Mucosa of descending colon (tissue), 3 donors: ENCODE measurements at regions not wholly inside any gene's neighbourhood (a gene's known extent, or its start where the extent isn't known, plus 50 kb on each side); places are given as distances from the start of the nearest gene placed in this dataset.
A peak's percentile ranks its signal among the peaks of the same experiment; 100 is the strongest.

Experiments
- ATAC-seq: fragments of 200-7000 bp; cut with Tn5 transposase; one replicate; pipeline ENCODE4 v1.9.1; 2020; ENCODE audit warnings: mild to moderate bottlenecking, moderate library complexity
- DNase-seq, 3 donors: peaks; one replicate each; pipeline ENCODE4 v3.0.0-alpha.2; 2020
- H3K36me3 ChIP-seq: fragments of 200-600 bp; one replicate; pipeline ENCODE4 v1.8.0; 2021; ENCODE audit warnings: low read depth, mild to moderate bottlenecking
- H3K4me1 ChIP-seq: fragments of 200-600 bp; one replicate; pipeline ENCODE4 v1.8.0; 2021; ENCODE audit warnings: low read depth, mild to moderate bottlenecking
- H3K4me3 ChIP-seq: fragments of 200-600 bp; one replicate; pipeline ENCODE4 v1.8.0; 2021; ENCODE audit warnings: mild to moderate bottlenecking
- H3K9me3 ChIP-seq: fragments of 200-600 bp; one replicate; pipeline ENCODE4 v1.8.0; 2021; ENCODE audit warnings: mild to moderate bottlenecking
- CTCF ChIP-seq: fragments of 200-600 bp; IDR thresholded peaks from one replicate; pipeline ENCODE4 v1.8.0; 2022; ENCODE audit warnings: antibody characterized with exemption, mild to moderate bottlenecking
- intact Hi-C, 2 donors: fragments of 100-400 bp; cut with DNase I in 1 of 2; cut with micrococcal nuclease in 1 of 2; formaldehyde crosslinking; loops; one replicate each; pipeline versions ENCODE4 v1.11.0 to v1.11.1; 2022; cut with DNase I, micrococcal nuclease
- donor health status: DM: no; HTN: no; CAD: no; lungs with moderate emphysema.
- donor health status: DM: no; HTN: no; CAD: no.
- donor health status: DM: no; HTN: yes; CAD: no.

GRCh38 chr5:96256795-96257470 is 176.1 kb downstream of the PCSK1 start:
- no peak for TF ChIP-seq CTCF
- no peak overlapping the region for H3K4me3 ChIP-seq
- DNase-seq, result peak in 1 of 3 donors; percentile 37
- H3K36me3 ChIP-seq, result no peaks in the 10 kb centered on the region
- ATAC-seq, result peak; percentile 58
- H3K9me3 ChIP-seq, result no peaks in the 10 kb centered on the region
- intact Hi-C loops, result no loop called here
- no peaks in the 10 kb centered on the region for H3K4me1 ChIP-seq

DNA sequence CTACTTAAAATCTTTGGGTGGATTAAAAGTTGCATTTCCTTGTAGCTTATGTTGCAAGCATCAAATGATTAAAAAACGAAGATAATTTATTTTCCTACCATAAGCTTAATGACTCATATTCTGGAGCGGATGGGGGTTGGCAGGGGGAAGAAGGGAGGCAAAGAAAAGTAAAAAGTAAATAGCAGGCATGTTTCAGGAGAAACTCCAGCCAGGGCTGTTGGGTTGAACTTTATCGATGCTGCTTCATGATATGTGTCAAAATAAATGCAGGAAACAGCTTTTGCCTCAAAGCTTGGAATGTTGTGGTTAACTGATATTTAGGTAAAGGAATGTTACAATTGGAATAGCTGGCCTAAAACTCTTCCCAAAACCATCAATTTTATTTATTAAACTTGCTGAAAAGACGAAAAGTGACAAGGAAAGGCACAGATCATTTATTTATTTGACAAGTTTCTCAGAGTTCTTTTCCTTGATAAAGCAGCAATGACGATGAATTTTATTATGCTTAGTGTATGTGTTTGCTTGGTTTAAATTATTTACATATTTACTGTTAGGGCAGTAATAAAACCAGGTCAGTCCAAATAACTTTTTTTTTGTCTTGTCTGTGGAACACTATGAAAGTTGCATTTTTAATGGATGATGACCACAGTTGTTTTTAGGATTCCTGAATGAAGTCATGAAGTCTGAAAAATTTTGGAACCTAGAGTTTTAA is 177.9 kb downstream of the PCSK1 start:
- no peaks in the 10 kb centered on the region for H3K9me3 ChIP-seq
- H3K4me1 ChIP-seq, result no peaks in the 10 kb centered on the region
- intact Hi-C loops, result no loop called here
- ATAC-seq, result no peak
- DNase-seq, result no peak
- TF ChIP-seq CTCF, result no peak
- no peak overlapping the region for H3K4me3 ChIP-seq
- H3K36me3 ChIP-seq, result no peaks in the 10 kb centered on the region

DNA sequence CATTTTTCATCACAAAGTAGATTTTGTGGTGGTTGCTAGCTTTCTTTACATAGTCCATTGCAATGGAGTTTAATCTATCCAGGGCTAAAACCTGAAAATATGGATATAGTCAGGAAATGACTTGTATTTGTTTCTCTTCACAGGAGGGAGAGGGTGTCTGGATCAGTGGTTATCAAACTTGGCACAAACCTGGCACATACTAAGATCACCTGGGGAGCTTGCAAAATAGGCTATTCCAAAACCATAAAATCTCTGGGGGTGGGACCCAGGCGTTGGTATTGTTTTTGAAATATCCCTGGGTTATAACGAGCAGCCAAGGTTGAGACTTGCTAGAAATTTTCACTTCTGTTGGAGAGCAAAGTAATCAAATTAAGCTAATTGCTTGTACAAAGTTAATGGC is 179.9 kb downstream of the PCSK1 start:
- no peaks in the 10 kb centered on the region for H3K9me3 ChIP-seq
- no peak for DNase-seq
- no peak for TF ChIP-seq CTCF
- intact Hi-C loops, result no loop called here
- ATAC-seq, result peak; percentile 45
- H3K4me3 ChIP-seq, result no peak overlapping the region
- no peaks in the 10 kb centered on the region for H3K4me1 ChIP-seq
- H3K36me3 ChIP-seq, result no peaks in the 10 kb centered on the region

- Histone ChIP-seq H3K4me3 (no peak overlapping the region), H3K9me3 (no peaks in the 10 kb centered on the region), H3K36me3 (no peaks in the 10 kb centered on the region), H3K4me1 (no peaks in the 10 kb centered on the region)
- DNase-seq (no peak), ATAC-seq (no peak)
- intact Hi-C loops, result no loop called here
- TF ChIP-seq CTCF, result no peak
These were observed 180.5 kb downstream of the PCSK1 start for GRCh38 chr5:96252596-96252995.

- Histone ChIP-seq H3K4me1 (no peaks in the 10 kb centered on the region), H3K9me3 (no peaks in the 10 kb centered on the region), H3K36me3 (no peaks in the 10 kb centered on the region), H3K4me3 (no peak overlapping the region)
- DNase-seq (no peak), ATAC-seq (no peak)
- intact Hi-C loops, result no loop called here
- TF ChIP-seq CTCF, result no peak
These were observed 182.3 kb downstream of the PCSK1 start for GRCh38 chr5:96250782-96251181.
